Upper lobe of left lung (tissue), 4 donors: ENCODE measurements at regions not wholly inside any gene's neighbourhood (a gene's known extent, or its start where the extent isn't known, plus 50 kb on each side); places are given as distances from the start of the nearest gene placed in this dataset.

Experiments
- EP300 ChIP-seq, 4 donors: sonication (generic); formaldehyde crosslinking; IDR thresholded peaks; one replicate each; pipeline ENCODE4 v1.5.1; 2017; ENCODE audit warnings: antibody characterized with exemption in 4 of 4, control low read depth in 2 of 4
- POLR2A ChIP-seq, 4 donors: fragments of 450-650 bp; IDR thresholded peaks; one replicate each; pipeline ENCODE4 v1.5.1; 2016 to 2017; ENCODE audit warnings: antibody characterized with exemption in 4 of 4, mild to moderate bottlenecking in 2 of 4
- POLR2AphosphoS5 ChIP-seq, 2 donors: sonication (generic); formaldehyde crosslinking; IDR thresholded peaks; one replicate each; pipeline ENCODE4 v1.5.1; 2017; ENCODE audit warnings: antibody characterized with exemption in 2 of 2
- TF ChIP-seq, protein P1 (sequence below), 6 experiments: fragments of 450-650 bp in 4 of 6; fragments of 200-600 bp in 2 of 6; sonication (generic) in 2 of 6; IDR thresholded peaks; one replicate each; pipeline ENCODE4 v1.5.1; 2016 to 2019; ENCODE audit warnings: antibody characterized with exemption in 6 of 6

DNA sequence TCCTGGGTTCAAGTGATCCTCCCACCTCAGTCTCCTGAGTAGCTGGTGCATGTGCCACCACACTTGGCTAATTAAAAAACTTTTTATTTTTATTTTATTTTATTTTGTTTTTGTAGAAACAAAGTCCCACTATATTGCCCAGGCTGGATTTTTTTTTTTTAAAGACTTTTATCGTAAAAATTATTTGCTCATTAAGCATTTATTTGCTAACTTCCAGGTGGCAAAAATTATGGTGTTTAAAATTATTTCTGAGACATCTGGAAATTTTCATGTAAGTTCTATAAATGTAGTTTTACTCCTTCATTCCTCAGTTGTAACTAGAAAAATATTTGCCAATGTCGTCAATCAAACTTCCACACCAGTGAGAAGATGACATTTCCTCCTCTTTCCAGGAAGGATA is 233.3 kb upstream of the DACH1 start:
- TF ChIP-seq, protein P1, sequence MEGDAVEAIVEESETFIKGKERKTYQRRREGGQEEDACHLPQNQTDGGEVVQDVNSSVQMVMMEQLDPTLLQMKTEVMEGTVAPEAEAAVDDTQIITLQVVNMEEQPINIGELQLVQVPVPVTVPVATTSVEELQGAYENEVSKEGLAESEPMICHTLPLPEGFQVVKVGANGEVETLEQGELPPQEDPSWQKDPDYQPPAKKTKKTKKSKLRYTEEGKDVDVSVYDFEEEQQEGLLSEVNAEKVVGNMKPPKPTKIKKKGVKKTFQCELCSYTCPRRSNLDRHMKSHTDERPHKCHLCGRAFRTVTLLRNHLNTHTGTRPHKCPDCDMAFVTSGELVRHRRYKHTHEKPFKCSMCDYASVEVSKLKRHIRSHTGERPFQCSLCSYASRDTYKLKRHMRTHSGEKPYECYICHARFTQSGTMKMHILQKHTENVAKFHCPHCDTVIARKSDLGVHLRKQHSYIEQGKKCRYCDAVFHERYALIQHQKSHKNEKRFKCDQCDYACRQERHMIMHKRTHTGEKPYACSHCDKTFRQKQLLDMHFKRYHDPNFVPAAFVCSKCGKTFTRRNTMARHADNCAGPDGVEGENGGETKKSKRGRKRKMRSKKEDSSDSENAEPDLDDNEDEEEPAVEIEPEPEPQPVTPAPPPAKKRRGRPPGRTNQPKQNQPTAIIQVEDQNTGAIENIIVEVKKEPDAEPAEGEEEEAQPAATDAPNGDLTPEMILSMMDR (IDR thresholded peaks at IDR 0.05) = no peak
- TF ChIP-seq POLR2AphosphoS5 (IDR thresholded peaks at IDR 0.05) = no peak
- TF ChIP-seq POLR2A (IDR thresholded peaks at IDR 0.05) = no peak
- no peak for TF ChIP-seq EP300 (IDR thresholded peaks at IDR 0.05)
